ENCODE measurements at regions not wholly inside any gene's neighbourhood (a gene's known extent, or its start where the extent isn't known, plus 50 kb on each side); places are given as distances from the start of the nearest gene placed in this dataset.

GRCh38 chr20:4490045-4490444 lies 196.2 kb upstream of the PRNP start:
- TF ChIP-seq, protein P1, sequence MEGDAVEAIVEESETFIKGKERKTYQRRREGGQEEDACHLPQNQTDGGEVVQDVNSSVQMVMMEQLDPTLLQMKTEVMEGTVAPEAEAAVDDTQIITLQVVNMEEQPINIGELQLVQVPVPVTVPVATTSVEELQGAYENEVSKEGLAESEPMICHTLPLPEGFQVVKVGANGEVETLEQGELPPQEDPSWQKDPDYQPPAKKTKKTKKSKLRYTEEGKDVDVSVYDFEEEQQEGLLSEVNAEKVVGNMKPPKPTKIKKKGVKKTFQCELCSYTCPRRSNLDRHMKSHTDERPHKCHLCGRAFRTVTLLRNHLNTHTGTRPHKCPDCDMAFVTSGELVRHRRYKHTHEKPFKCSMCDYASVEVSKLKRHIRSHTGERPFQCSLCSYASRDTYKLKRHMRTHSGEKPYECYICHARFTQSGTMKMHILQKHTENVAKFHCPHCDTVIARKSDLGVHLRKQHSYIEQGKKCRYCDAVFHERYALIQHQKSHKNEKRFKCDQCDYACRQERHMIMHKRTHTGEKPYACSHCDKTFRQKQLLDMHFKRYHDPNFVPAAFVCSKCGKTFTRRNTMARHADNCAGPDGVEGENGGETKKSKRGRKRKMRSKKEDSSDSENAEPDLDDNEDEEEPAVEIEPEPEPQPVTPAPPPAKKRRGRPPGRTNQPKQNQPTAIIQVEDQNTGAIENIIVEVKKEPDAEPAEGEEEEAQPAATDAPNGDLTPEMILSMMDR (IDR thresholded peaks at IDR 0.05; ENCODE audit: unreplicated experiment in 3 of 3), result no peak
- no peak overlapping the region for H3K4me3 Mint-ChIP-seq
- H3K27me3 Mint-ChIP-seq (ENCODE audit: low read depth), result peaks cover 20% of the 10 kb centered on the region
- H3K4me1 Mint-ChIP-seq, result no peaks in the 10 kb centered on the region
- H3K27ac Mint-ChIP-seq, result no peak overlapping the region
- no peaks in the 10 kb centered on the region for H3K9me3 Mint-ChIP-seq
- H3K36me3 Mint-ChIP-seq (ENCODE audit: low read depth), result no peaks in the 10 kb centered on the region

- H3K27ac Mint-ChIP-seq, result no peak overlapping the region
- no peaks in the 10 kb centered on the region for H3K9me3 Mint-ChIP-seq
- H3K36me3 Mint-ChIP-seq (ENCODE audit: low read depth), result no peaks in the 10 kb centered on the region
- no peak overlapping the region for H3K4me3 Mint-ChIP-seq
- TF ChIP-seq, protein P1 (IDR thresholded peaks at IDR 0.05; ENCODE audit: unreplicated experiment in 3 of 3), result no peak
- H3K4me1 Mint-ChIP-seq, result peaks cover 8% of the 10 kb centered on the region
- H3K27me3 Mint-ChIP-seq (ENCODE audit: low read depth), result peaks cover 20% of the 10 kb centered on the region
Measured at GRCh38 chr20:4488407-4489339, 197.6 kb upstream of the PRNP start.

DNA sequence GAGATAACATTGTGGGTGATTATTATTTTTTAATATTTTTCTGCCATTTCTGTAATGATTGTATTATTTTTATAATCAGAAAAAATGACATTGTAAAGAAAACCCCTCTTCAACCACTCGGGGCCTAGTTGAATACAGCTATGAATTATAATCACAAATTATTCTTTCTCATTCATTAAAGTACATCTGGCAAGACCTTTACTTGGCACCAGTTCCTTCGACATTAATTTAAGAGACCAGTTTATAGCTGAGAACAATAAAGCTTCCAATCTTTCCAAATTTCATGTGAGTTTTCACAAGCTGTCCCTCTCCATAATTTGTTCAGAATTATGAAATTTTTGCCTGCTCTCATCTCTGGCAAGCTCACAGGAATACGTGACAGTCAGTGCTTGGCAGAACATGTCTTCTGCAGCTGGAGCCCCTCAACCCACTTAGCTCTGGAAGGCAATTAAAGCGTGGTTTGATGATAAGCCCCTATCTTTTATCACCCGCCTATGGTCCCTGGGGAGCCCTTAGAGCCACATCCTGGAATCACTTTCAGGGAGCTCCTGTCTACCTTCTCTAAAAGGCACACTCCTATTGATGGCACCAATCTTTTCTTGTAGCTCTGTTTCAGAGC lies 201.8 kb upstream of the PRNP start:
- peaks cover 27% of the 10 kb centered on the region for H3K27me3 Mint-ChIP-seq (ENCODE audit: low read depth)
- H3K36me3 Mint-ChIP-seq (ENCODE audit: low read depth), result no peaks in the 10 kb centered on the region
- H3K27ac Mint-ChIP-seq, result no peak overlapping the region
- no peak overlapping the region for H3K4me3 Mint-ChIP-seq
- TF ChIP-seq, protein P1 (IDR thresholded peaks at IDR 0.05; ENCODE audit: unreplicated experiment in 3 of 3), result no peak
- peaks cover 9% of the 10 kb centered on the region for H3K4me1 Mint-ChIP-seq
- no peaks in the 10 kb centered on the region for H3K9me3 Mint-ChIP-seq

DNA sequence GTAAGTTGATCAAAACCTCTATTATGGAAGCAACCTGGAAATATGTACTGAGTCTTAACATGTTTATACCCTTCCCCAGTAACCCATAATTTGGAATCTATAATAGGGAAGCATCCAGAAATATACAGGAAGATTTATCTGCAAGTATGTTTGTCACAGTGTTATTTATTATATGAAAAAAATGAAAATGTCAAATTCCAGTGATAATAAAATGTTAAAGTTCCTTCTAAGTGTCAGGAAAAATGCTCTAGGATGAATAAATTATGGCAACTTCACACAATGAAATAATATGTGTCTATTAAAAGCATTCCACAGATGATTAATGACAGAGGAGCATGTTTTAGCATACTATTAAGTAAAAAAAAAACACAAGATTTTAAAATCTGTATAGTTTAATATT lies 202.3 kb upstream of the PRNP start:
- TF ChIP-seq, protein P1 (IDR thresholded peaks at IDR 0.05; ENCODE audit: unreplicated experiment in 3 of 3), result no peak
- Mint-ChIP-seq H3K27me3 (ENCODE audit: low read depth) (peaks cover 25% of the 10 kb centered on the region), H3K9me3 (no peaks in the 10 kb centered on the region), H3K4me1 (peaks cover 9% of the 10 kb centered on the region), H3K36me3 (ENCODE audit: low read depth) (no peaks in the 10 kb centered on the region), H3K4me3 (no peak overlapping the region), H3K27ac (no peak overlapping the region)

- H3K27me3 Mint-ChIP-seq (ENCODE audit: low read depth), result peaks cover 20% of the 10 kb centered on the region
- H3K4me3 Mint-ChIP-seq, result no peak overlapping the region
- H3K9me3 Mint-ChIP-seq, result no peaks in the 10 kb centered on the region
- peaks cover 9% of the 10 kb centered on the region for H3K4me1 Mint-ChIP-seq
- TF ChIP-seq, protein P1 (IDR thresholded peaks at IDR 0.05; ENCODE audit: unreplicated experiment in 3 of 3), result no peak
- no peak overlapping the region for H3K27ac Mint-ChIP-seq
- no peaks in the 10 kb centered on the region for H3K36me3 Mint-ChIP-seq (ENCODE audit: low read depth)
Measured at GRCh38 chr20:4483486-4483885, 202.8 kb upstream of the PRNP start.
